Right lobe of liver (tissue), 6 donors: ENCODE measurements at regions not wholly inside any gene's neighbourhood (a gene's known extent, or its start where the extent isn't known, plus 50 kb on each side); places are given as distances from the start of the nearest gene placed in this dataset.

Experiments
- ATAC-seq, 4 donors: fragments of 200-7000 bp; cut with Tn5 transposase; one replicate each; pipeline ENCODE4 v1.9.1; 2020; ENCODE audit warnings: mild to moderate bottlenecking in 4 of 4, moderate library complexity in 4 of 4
- DNase-seq, 3 donors: peaks; one replicate each; pipeline ENCODE4 v3.0.0-alpha.2; 2020
- H3K27ac ChIP-seq, 3 donors: fragments of 200-600 bp; one replicate each; pipeline ENCODE4 v1.8.0; 2022
- H3K27me3 ChIP-seq, 2 donors: fragments of 200-600 bp; one replicate each; pipeline ENCODE4 v1.8.0; 2022
- H3K36me3 ChIP-seq, 4 donors: fragments of 200-600 bp; sonication (generic) in 1 of 4; one replicate each; pipeline versions ENCODE4 v1.5.1 to v1.8.0; 2017 to 2022; ENCODE audit warnings: control low read depth in 1 of 4
- H3K4me1 ChIP-seq, 4 donors: fragments of 200-600 bp; sonication (generic) in 1 of 4; one replicate each; pipeline versions ENCODE4 v1.5.1 to v1.8.0; 2017 to 2022; ENCODE audit warnings: control low read depth in 1 of 4
- H3K4me3 ChIP-seq, 3 donors: fragments of 200-600 bp; one replicate each; pipeline ENCODE4 v1.8.0; 2022
- H3K9me3 ChIP-seq, 4 donors: fragments of 200-600 bp; sonication (generic) in 1 of 4; one replicate each; pipeline versions ENCODE4 v1.5.1 to v1.8.0; 2017 to 2022; ENCODE audit warnings: control low read depth in 1 of 4
- POLR2A ChIP-seq: fragments of 450-650 bp; IDR thresholded peaks from one replicate; pipeline ENCODE4 v1.6.1; 2017; ENCODE audit warnings: antibody characterized with exemption, mild to moderate bottlenecking
- WGBS: methylation state at CpG from one replicate; pipeline ENCODE4 v1.1.6; 2018; ENCODE audit warnings: low coverage, low lambda C conversion rate; ENCODE audit not compliant: insufficient coverage; ENCODE audit errors: missing lambda C conversion rate; 5-methylcytosine and 5-hydroxymethylcytosine counted together
- intact Hi-C, 2 donors: fragments of 100-400 bp; cut with DNase I; formaldehyde crosslinking; loops; one replicate each; pipeline versions ENCODE4 v1.11.2 to v1.14.1; 2022
- TF ChIP-seq, protein P1 (sequence below), 4 donors: fragments of 200-600 bp in 3 of 4; fragments of 450-650 bp in 1 of 4; IDR thresholded peaks; one replicate each; pipeline versions ENCODE4 v1.5.1 to v1.8.0; 2016 to 2022; ENCODE audit warnings: antibody characterized with exemption in 4 of 4, mild to moderate bottlenecking in 2 of 4
- donor health status: DM: no; HTN: yes; CAD: no.
- donor health status: DM: no; HTN: no; CAD: no.
- donor health status: DM: no; HTN: no; CAD: no.
- donor health status: DM: no; HTN: yes; CAD: no.
- donor health status: DM: no; HTN: yes; CAD: no.

GRCh38 chrX:131392666-131393065, 103.6 kb upstream of the IGSF1 start:
- no peak for DNase-seq
- Histone ChIP-seq H3K36me3 (no peaks in the 10 kb centered on the region), H3K4me1 (no peaks in the 10 kb centered on the region), H3K27ac (no peak overlapping the region), H3K27me3 (no peaks in the 10 kb centered on the region), H3K9me3 (no peaks in the 10 kb centered on the region), H3K4me3 (no peak overlapping the region)
- no peak for TF ChIP-seq POLR2A
- TF ChIP-seq, protein P1, sequence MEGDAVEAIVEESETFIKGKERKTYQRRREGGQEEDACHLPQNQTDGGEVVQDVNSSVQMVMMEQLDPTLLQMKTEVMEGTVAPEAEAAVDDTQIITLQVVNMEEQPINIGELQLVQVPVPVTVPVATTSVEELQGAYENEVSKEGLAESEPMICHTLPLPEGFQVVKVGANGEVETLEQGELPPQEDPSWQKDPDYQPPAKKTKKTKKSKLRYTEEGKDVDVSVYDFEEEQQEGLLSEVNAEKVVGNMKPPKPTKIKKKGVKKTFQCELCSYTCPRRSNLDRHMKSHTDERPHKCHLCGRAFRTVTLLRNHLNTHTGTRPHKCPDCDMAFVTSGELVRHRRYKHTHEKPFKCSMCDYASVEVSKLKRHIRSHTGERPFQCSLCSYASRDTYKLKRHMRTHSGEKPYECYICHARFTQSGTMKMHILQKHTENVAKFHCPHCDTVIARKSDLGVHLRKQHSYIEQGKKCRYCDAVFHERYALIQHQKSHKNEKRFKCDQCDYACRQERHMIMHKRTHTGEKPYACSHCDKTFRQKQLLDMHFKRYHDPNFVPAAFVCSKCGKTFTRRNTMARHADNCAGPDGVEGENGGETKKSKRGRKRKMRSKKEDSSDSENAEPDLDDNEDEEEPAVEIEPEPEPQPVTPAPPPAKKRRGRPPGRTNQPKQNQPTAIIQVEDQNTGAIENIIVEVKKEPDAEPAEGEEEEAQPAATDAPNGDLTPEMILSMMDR (IDR thresholded peaks at IDR 0.05): no peak
- intact Hi-C loops: no loop called here
- no peak for ATAC-seq
- no CpG with 5 or more reads among the region's 3 CpGs for WGBS

GRCh38 chrX:131393426-131393825, 104.3 kb upstream of the IGSF1 start:
- ATAC-seq: peak; percentile 73 to 84 (median 80)
- Histone ChIP-seq H3K4me1 (no peaks in the 10 kb centered on the region), H3K27ac (no peak overlapping the region), H3K36me3 (no peaks in the 10 kb centered on the region), H3K27me3 (no peaks in the 10 kb centered on the region), H3K4me3 (no peak overlapping the region), H3K9me3 (no peaks in the 10 kb centered on the region)
- DNase-seq: no peak
- 38% methylated on average over 5 of the region's 5 CpGs for WGBS
- TF ChIP-seq, protein P1 (IDR thresholded peaks at IDR 0.05): no peak
- no peak for TF ChIP-seq POLR2A
- intact Hi-C loops: no loop called here

GRCh38 chrX:131394384-131394783, 105.3 kb upstream of the IGSF1 start:
- H3K4me1 ChIP-seq: no peaks in the 10 kb centered on the region
- ATAC-seq (peak in 1 of 4 donors; percentile 79), DNase-seq (no peak)
- H3K9me3 ChIP-seq: no peaks in the 10 kb centered on the region
- H3K27ac ChIP-seq: no peak overlapping the region
- no peak overlapping the region for H3K4me3 ChIP-seq
- WGBS: 44% methylated on average over 1 of the region's 2 CpGs
- no peaks in the 10 kb centered on the region for H3K27me3 ChIP-seq
- H3K36me3 ChIP-seq: no peaks in the 10 kb centered on the region
- intact Hi-C loops: no loop called here
- TF ChIP-seq, protein P1 (IDR thresholded peaks at IDR 0.05): no peak
- TF ChIP-seq POLR2A: no peak

DNA sequence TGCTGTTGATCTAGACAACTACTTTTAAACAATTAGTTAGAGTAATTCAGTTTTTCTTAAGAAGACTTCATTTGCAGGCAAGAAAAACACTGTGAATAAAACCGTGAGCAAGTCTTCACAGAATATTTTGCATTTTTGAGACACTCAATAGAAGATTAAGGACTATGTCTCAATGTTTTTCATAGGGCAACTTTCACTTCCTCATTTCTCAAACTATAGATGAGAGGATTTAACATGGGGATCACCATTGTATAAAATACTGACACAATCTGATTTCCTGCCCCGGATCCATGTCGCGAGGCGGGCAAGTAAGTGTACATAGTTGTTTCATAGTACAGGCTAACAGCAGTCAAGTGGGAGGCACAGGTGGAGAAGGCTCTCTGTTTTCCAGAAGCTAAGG, 108.8 kb upstream of the IGSF1 start:
- ATAC-seq: no peak
- no peaks in the 10 kb centered on the region for H3K9me3 ChIP-seq
- H3K27ac ChIP-seq: no peak overlapping the region
- TF ChIP-seq POLR2A: no peak
- TF ChIP-seq, protein P1 (IDR thresholded peaks at IDR 0.05): no peak
- H3K36me3 ChIP-seq: no peaks in the 10 kb centered on the region
- 89% methylated on average over 5 of the region's 5 CpGs for WGBS
- H3K27me3 ChIP-seq: no peaks in the 10 kb centered on the region
- DNase-seq: no peak
- H3K4me3 ChIP-seq: no peak overlapping the region
- peaks cover 0 to 7% (median 0%) of the 10 kb centered on the region in 4 donors for H3K4me1 ChIP-seq
- intact Hi-C loops: no loop called here
